Anterior cingulate cortex (tissue), 58 donors: ENCODE measurements at regions not wholly inside any gene's neighbourhood (a gene's known extent, or its start where the extent isn't known, plus 50 kb on each side); places are given as distances from the start of the nearest gene placed in this dataset.
A peak's percentile ranks its signal among the peaks of the same experiment; 100 is the strongest.

Experiments used
- DNase-seq, 58 donors: peaks; one replicate each; lab custom pipeline; 2025; lab: John Stamatoyannopoulos, UW

- DNase-seq: no peak
Observed at GRCh38 chr1:199356561-199356960, 670.9 kb upstream of the NR5A2 start.

- DNase-seq: no peak
Observed at GRCh38 chr1:199357599-199357998, 669.9 kb upstream of the NR5A2 start.

- DNase-seq: no peak
Observed at GRCh38 chr1:199362996-199363395, 664.5 kb upstream of the NR5A2 start.

GRCh38 chr1:199373139-199373538, 654.4 kb upstream of the NR5A2 start:
- no peak for DNase-seq

- DNase-seq: no peak
Observed at GRCh38 chr1:199377211-199377610, 650.3 kb upstream of the NR5A2 start.

GRCh38 chr1:199383793-199384192, 643.7 kb upstream of the NR5A2 start:
- no peak for DNase-seq

GRCh38 chr1:199394856-199395255, 632.7 kb upstream of the NR5A2 start:
- no peak for DNase-seq

- DNase-seq: no peak
Observed at GRCh38 chr1:199396456-199396855, 631.1 kb upstream of the NR5A2 start.

- no peak for DNase-seq
Observed at GRCh38 chr1:199399996-199400724, 627.4 kb upstream of the NR5A2 start.

- DNase-seq: peak in 1 of 58 donors; percentile 3
Observed at GRCh38 chr1:199403531-199404116, 623.9 kb upstream of the NR5A2 start.

GRCh38 chr1:199404191-199404590, 623.3 kb upstream of the NR5A2 start:
- no peak for DNase-seq

- DNase-seq: no peak
Observed at GRCh38 chr1:199404976-199405375, 622.5 kb upstream of the NR5A2 start.

- DNase-seq: no peak
Observed at GRCh38 chr1:199405634-199406196, 621.8 kb upstream of the NR5A2 start.

- DNase-seq: no peak
Observed at GRCh38 chr1:199410462-199410861, 617.0 kb upstream of the NR5A2 start.

GRCh38 chr1:199411506-199411905, 616.0 kb upstream of the NR5A2 start:
- no peak for DNase-seq

- no peak for DNase-seq
Observed at GRCh38 chr1:199422206-199422605, 605.3 kb upstream of the NR5A2 start.

GRCh38 chr1:199447906-199448305, 579.6 kb upstream of the NR5A2 start:
- no peak for DNase-seq

- no peak for DNase-seq
Observed at GRCh38 chr1:199448646-199449045, 578.9 kb upstream of the NR5A2 start.

- no peak for DNase-seq
Observed at GRCh38 chr1:199449221-199449620, 578.3 kb upstream of the NR5A2 start.

GRCh38 chr1:199449681-199450080, 577.8 kb upstream of the NR5A2 start:
- DNase-seq: no peak

- no peak for DNase-seq
Observed at GRCh38 chr1:199452627-199453026, 574.9 kb upstream of the NR5A2 start.

GRCh38 chr1:199453723-199454122, 573.8 kb upstream of the NR5A2 start:
- DNase-seq: no peak
